HEK293T (cell line): ENCODE measurements at regions not wholly inside any gene's neighbourhood (a gene's known extent, or its start where the extent isn't known, plus 50 kb on each side); places are given as distances from the start of the nearest gene placed in this dataset.

Experiments used
- FOXA1 ChIP-seq: fragments of 450-650 bp; IDR thresholded peaks from 2 replicates; pipeline ENCODE4 v1.6.1; 2016; ENCODE audit warnings: mild to moderate bottlenecking
- FOXK2 ChIP-seq: fragments of 450-650 bp; IDR thresholded peaks from 2 replicates; pipeline ENCODE4 v1.6.1; 2016; ENCODE audit warnings: mild to moderate bottlenecking
- FOXM1 ChIP-seq: fragments of 450-650 bp; IDR thresholded peaks from 2 replicates; pipeline ENCODE4 v1.6.1; 2017; ENCODE audit warnings: mild to moderate bottlenecking, borderline replicate concordance
- HDGF ChIP-seq: fragments of 450-650 bp; IDR thresholded peaks from 2 replicates; pipeline ENCODE4 v1.6.1; 2017; ENCODE audit warnings: antibody characterized with exemption, borderline replicate concordance
- LEF1 ChIP-seq: fragments of 450-650 bp; IDR thresholded peaks from 2 replicates; pipeline ENCODE4 v1.6.1; 2017; ENCODE audit warnings: mild to moderate bottlenecking, borderline replicate concordance
- TARDBP ChIP-seq: fragments of 450-650 bp; IDR thresholded peaks from 2 replicates; pipeline ENCODE4 v1.6.1; 2016
- ZNF384 ChIP-seq: fragments of 450-650 bp; IDR thresholded peaks from 2 replicates; pipeline ENCODE4 v1.6.1; 2016

- TF ChIP-seq LEF1 (no peak), FOXA1 (no peak), FOXM1 (no peak), FOXK2 (no peak), ZNF384 (no peak), TARDBP (no peak), HDGF (no peak)
Observed at GRCh38 chr11:116353589-116353988, 419.2 kb downstream of the BUD13 start.
